ENCODE measurements at regions not wholly inside any gene's neighbourhood (a gene's known extent, or its start where the extent isn't known, plus 50 kb on each side); places are given as distances from the start of the nearest gene placed in this dataset.

- TF ChIP-seq, protein P1, sequence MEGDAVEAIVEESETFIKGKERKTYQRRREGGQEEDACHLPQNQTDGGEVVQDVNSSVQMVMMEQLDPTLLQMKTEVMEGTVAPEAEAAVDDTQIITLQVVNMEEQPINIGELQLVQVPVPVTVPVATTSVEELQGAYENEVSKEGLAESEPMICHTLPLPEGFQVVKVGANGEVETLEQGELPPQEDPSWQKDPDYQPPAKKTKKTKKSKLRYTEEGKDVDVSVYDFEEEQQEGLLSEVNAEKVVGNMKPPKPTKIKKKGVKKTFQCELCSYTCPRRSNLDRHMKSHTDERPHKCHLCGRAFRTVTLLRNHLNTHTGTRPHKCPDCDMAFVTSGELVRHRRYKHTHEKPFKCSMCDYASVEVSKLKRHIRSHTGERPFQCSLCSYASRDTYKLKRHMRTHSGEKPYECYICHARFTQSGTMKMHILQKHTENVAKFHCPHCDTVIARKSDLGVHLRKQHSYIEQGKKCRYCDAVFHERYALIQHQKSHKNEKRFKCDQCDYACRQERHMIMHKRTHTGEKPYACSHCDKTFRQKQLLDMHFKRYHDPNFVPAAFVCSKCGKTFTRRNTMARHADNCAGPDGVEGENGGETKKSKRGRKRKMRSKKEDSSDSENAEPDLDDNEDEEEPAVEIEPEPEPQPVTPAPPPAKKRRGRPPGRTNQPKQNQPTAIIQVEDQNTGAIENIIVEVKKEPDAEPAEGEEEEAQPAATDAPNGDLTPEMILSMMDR (conservative IDR thresholded peaks at IDR 0.05), result no peak
- no peak for TF ChIP-seq EZH2 (IDR thresholded peaks at IDR 0.05; ENCODE audit: low read depth)
Observed at GRCh38 chr14:51516706-51517395, 134.9 kb upstream of the FRMD6 start.

Data from PC-9 (cell line).